ENCODE measurements at regions not wholly inside any gene's neighbourhood (a gene's known extent, or its start where the extent isn't known, plus 50 kb on each side); places are given as distances from the start of the nearest gene placed in this dataset.

GRCh38 chr1:208681878-208682663, 437.9 kb upstream of the PLXNA2 start:
- TF ChIP-seq CTCF (IDR thresholded peaks at IDR 0.05; ENCODE audit: low read length) (no peak), EZH2phosphoT487 (IDR thresholded peaks at IDR 0.05; ENCODE audit: low read length) (no peak)

Data from MM.1S (cell line).